K562 (cell line): ENCODE measurements at regions not wholly inside any gene's neighbourhood (a gene's known extent, or its start where the extent isn't known, plus 50 kb on each side); places are given as distances from the start of the nearest gene placed in this dataset.
"Not testable (repeated sequence)": the region's sequence is repeated elsewhere in the genome, so short reads cannot be mapped to it uniquely, and the experiment has no call there.

Experiments used
- ATAC-seq: fragments of 200-7000 bp; cut with Tn5 transposase; 3 replicates; pipeline ENCODE4 v1.9.1; 2020; ENCODE audit warnings: moderate library complexity
- BruUV-seq: library from RNA; stranded (reverse); fragments of 400-500 nt; replicated peaks from 2 replicates; lab custom pipeline; 2021; lab: Mats Ljungman, UMichigan
- CTCF ChIA-PET: fragments of 300-600 bp; formaldehyde crosslinking; extraction: SDS; loops from one replicate; lab custom pipeline; 2021; ENCODE audit warnings: low intra/inter-chr PET ratio; lab: Yijun Ruan, JAX
- POLR2A ChIA-PET: fragments of 300-600, 350-650 bp; sonication (Branson Sonifier 250); formaldehyde crosslinking; extraction: SDS; loops from one replicate; lab custom pipeline; 2021; ENCODE audit warnings: antibody characterized with exemption, inconsistent platforms; lab: Yijun Ruan, JAX
- DNase-seq, 4 experiments: peaks; one replicate each; pipeline versions ENCODE4 v3.0.0 to v3.0.0-alpha.2; 2011 to 2018; ENCODE audit warnings: low spot score in 3 of 4, mixed read lengths in 3 of 4; ENCODE audit errors: extremely low read depth in 1 of 4
- FAIRE-seq: peaks from 2 replicates; lab custom pipeline; 2011; peaks lifted over from hg19 to GRCh38; lab: Jason Lieb, UNC
- H2AFZ ChIP-seq: 2 replicates; pipeline ENCODE4 v1.6.0; 2011; ENCODE audit warnings: low read depth, low read length, control low read depth, inconsistent platforms
- H3K27ac ChIP-seq: fragments of 200-600 bp; 3 replicates; pipeline ENCODE4 v1.8.0; 2011; ENCODE audit warnings: low read depth, mild to moderate bottlenecking, control low read depth, inconsistent platforms, low read length, moderate library complexity, mixed read lengths; ENCODE audit errors: extremely low read depth
- H3K27me3 ChIP-seq, 2 experiments: fragments of 300-600 bp in 1 of 2; 2 replicates in 1 of 2; 3 replicates in 1 of 2; pipeline versions ENCODE4 v1.6.0 to v1.8.0; 2011; ENCODE audit warnings: inconsistent platforms in 2 of 2, low read length in 2 of 2, mild to moderate bottlenecking in 1 of 2, mixed read lengths in 1 of 2, moderate library complexity in 1 of 2; ENCODE audit not compliant: control insufficient read depth in 2 of 2, insufficient read depth in 2 of 2
- H3K36me3 ChIP-seq: fragments of 300-600 bp; 3 replicates; pipeline ENCODE4 v1.8.0; 2011; ENCODE audit warnings: mild to moderate bottlenecking, low read length, inconsistent platforms; ENCODE audit not compliant: control insufficient read depth, insufficient read depth
- H3K4me1 ChIP-seq, 2 experiments: fragments of 200-600 bp in 1 of 2; replicated peaks in 1 of 2; 2 replicates in 1 of 2; 3 replicates in 1 of 2; pipeline versions ENCODE4 v1.5.1 to v1.8.0; 2011; ENCODE audit warnings: inconsistent platforms in 2 of 2, low read length in 2 of 2, mild to moderate bottlenecking in 1 of 2, mixed read lengths in 1 of 2, moderate library complexity in 1 of 2; ENCODE audit not compliant: control insufficient read depth in 2 of 2, insufficient read depth in 2 of 2
- H3K4me2 ChIP-seq: 2 replicates; pipeline ENCODE4 v1.6.1; 2011; ENCODE audit warnings: low read length, control low read depth, inconsistent platforms, mixed read lengths; ENCODE audit not compliant: insufficient read depth
- H3K4me3 ChIP-seq: fragments of 200-600 bp; sonication (generic), shearing (Covaris generic); 2 replicates; pipeline ENCODE4 v1.5.1; 2016; ENCODE audit warnings: control low read depth, inconsistent platforms
- H3K79me2 ChIP-seq: fragments of 200-600 bp; 3 replicates; pipeline ENCODE4 v1.8.0; 2011; ENCODE audit warnings: low read length, inconsistent platforms; ENCODE audit not compliant: control insufficient read depth, insufficient read depth
- H3K9ac ChIP-seq, 2 experiments: 2 replicates each; pipeline versions ENCODE4 v1.6.0 to v1.6.1; 2011; ENCODE audit warnings: low read depth in 2 of 2, low read length in 2 of 2, control low read depth in 1 of 2, inconsistent platforms in 1 of 2, mild to moderate bottlenecking in 1 of 2, mixed read lengths in 1 of 2; ENCODE audit not compliant: insufficient read depth in 1 of 2
- H3K9me1 ChIP-seq: one replicate; pipeline ENCODE4 v1.6.0; 2011; ENCODE audit warnings: inconsistent platforms, mild to moderate bottlenecking, low read length, moderate library complexity; ENCODE audit not compliant: control insufficient read depth, insufficient read depth
- H3K9me3 ChIP-seq: replicated peaks from 2 replicates; pipeline ENCODE4 v1.5.1; 2011; ENCODE audit warnings: low read depth, low read length, inconsistent platforms; ENCODE audit not compliant: control insufficient read depth, insufficient read depth
- H4K20me1 ChIP-seq: replicated peaks from 2 replicates; pipeline ENCODE4 v1.6.1; 2011; ENCODE audit warnings: low read length, inconsistent platforms, mixed read lengths; ENCODE audit not compliant: control insufficient read depth, insufficient read depth
- BRD4 ChIP-seq: fragments of 200-600 bp; sonication (generic); IDR thresholded peaks from 2 replicates; pipeline ENCODE4 v1.6.1; 2017; ENCODE audit warnings: inconsistent platforms
- CCNT2 ChIP-seq: IDR thresholded peaks from 2 replicates; pipeline ENCODE4 v1.6.1; 2011; ENCODE audit warnings: borderline replicate concordance, low read depth, mild to moderate bottlenecking, moderate library complexity, mixed read lengths, low read length; ENCODE audit not compliant: insufficient read length; ENCODE audit errors: extremely low read depth
- CREM ChIP-seq: IDR thresholded peaks from 2 replicates; pipeline ENCODE4 v1.6.1; 2014; ENCODE audit warnings: antibody characterized with exemption, low read depth
- KLF16 ChIP-seq: IDR thresholded peaks from 2 replicates; pipeline ENCODE4 v1.6.1; 2016; ENCODE audit warnings: antibody characterized with exemption
- POLR2B ChIP-seq: fragments of 450-650 bp; IDR thresholded peaks from 2 replicates; pipeline ENCODE4 v1.6.1; 2018; ENCODE audit warnings: low read depth; ENCODE audit not compliant: partially characterized antibody
- SETDB1 ChIP-seq: IDR thresholded peaks from one replicate; pipeline ENCODE4 v1.6.1; 2012; ENCODE audit warnings: low read length, control low read depth, inconsistent platforms
- SLC30A9 ChIP-seq: fragments of 250-450 bp; sonication (Bioruptor Pico); IDR thresholded peaks from 2 replicates; pipeline ENCODE4 v1.8.0; 2022; ENCODE audit warnings: mild to moderate bottlenecking, moderate library complexity
- SP2 ChIP-seq: IDR thresholded peaks from 2 replicates; pipeline ENCODE4 v1.6.1; 2011; ENCODE audit warnings: mild to moderate bottlenecking, low read depth, low read length, moderate library complexity; ENCODE audit not compliant: poor library complexity, severe bottlenecking; ENCODE audit errors: extremely low read depth
- TRIM24 ChIP-seq, 2 experiments: fragments of 450-650 bp; IDR thresholded peaks; 2 replicates each; pipeline ENCODE4 v1.6.1; 2016
- WHSC1 ChIP-seq: IDR thresholded peaks from one replicate; pipeline ENCODE4 v1.6.1; 2012; ENCODE audit warnings: low read length, control low read depth, inconsistent platforms
- ZNF174 ChIP-seq: fragments of 250-450 bp; sonication (Bioruptor Pico); IDR thresholded peaks from 2 replicates; pipeline ENCODE4 v1.4.0; 2020; ENCODE audit warnings: mild to moderate bottlenecking
- ZNF197 ChIP-seq: fragments of 200-800 bp; sonication (Bioruptor generic); IDR thresholded peaks from 2 replicates; pipeline ENCODE4 v1.6.1; 2016; ENCODE audit warnings: low read depth, missing genetic modification characterization, missing compliant biosample characterization
- ZNF24 ChIP-seq: fragments of 450-650 bp; IDR thresholded peaks from 2 replicates; pipeline ENCODE4 v1.6.1; 2016
- ZNF589 ChIP-seq: fragments of 200-800 bp; sonication (Bioruptor generic); IDR thresholded peaks from 2 replicates; pipeline ENCODE4 v1.6.1; 2016; ENCODE audit warnings: low read depth, missing genetic modification characterization, missing compliant biosample characterization
- ZNF707 ChIP-seq: fragments of 250-450 bp; sonication (Bioruptor Pico); conservative IDR thresholded peaks from 2 replicates; pipeline ENCODE4 v1.8.0; 2022; ENCODE audit warnings: inconsistent platforms, mild to moderate bottlenecking, moderate library complexity
- WGBS: fragments of 100-300 bp; shearing (Covaris generic); methylation state at CpG from one replicate; pipeline ENCODE4 v1.1.6; 2016; ENCODE audit warnings: low coverage, mixed read lengths; ENCODE audit not compliant: insufficient coverage; ENCODE audit errors: missing lambda C conversion rate; 5-methylcytosine and 5-hydroxymethylcytosine counted together
- in situ Hi-C: fragments of 300-500 bp; cut with MboI; formaldehyde crosslinking; loops from 4 replicates; pipeline ENCODE4 v1.15.0; 2018; ENCODE audit warnings: inconsistent platforms, mixed read lengths
- intact Hi-C: fragments of 100-400 bp; cut with micrococcal nuclease; formaldehyde crosslinking; loops from 2 replicates; pipeline ENCODE4 v1.14.2; 2022
- TF ChIP-seq, protein P1 (sequence below): fragments of 250-450 bp; sonication (Bioruptor Pico); IDR thresholded peaks from 2 replicates; pipeline ENCODE4 v1.5.1; 2021; ENCODE audit warnings: mild to moderate bottlenecking
- TF ChIP-seq, protein P2 (sequence below): fragments of 250-450 bp; sonication (Bioruptor Pico); IDR thresholded peaks from 2 replicates; pipeline ENCODE4 v1.5.0; 2021

DNA sequence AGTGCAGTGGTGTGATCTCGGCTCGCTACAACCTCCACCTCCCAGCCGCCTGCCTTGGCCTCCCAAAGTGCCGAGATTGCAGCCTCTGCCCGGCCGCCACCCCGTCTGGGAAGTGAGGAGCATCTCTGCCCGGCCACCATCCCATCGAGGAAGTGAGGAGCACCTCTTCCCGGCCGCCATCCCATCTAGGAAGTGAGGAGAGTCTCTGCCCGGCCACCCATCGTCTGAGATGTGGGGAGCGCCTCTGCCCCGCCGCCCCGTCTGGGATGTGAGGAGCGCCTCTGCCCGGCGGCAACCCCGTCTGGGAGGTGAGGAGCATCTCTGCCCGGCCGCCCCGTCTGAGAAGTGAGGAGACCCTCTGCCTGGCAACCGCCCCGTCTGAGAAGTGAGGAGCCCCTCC, 88.5 kb upstream of the DCAF12L1 start:
- intact Hi-C loops, DNase-seq, CTCF ChIA-PET, H3K4me1 ChIP-seq, in situ Hi-C loops, H3K4me2 ChIP-seq, H3K79me2 ChIP-seq, BruUV-seq, H3K9me3 ChIP-seq, ATAC-seq, H3K27me3 ChIP-seq, H3K9ac ChIP-seq, FAIRE-seq, H4K20me1 ChIP-seq, H3K9me1 ChIP-seq, H3K36me3 ChIP-seq, H3K27ac ChIP-seq, H2AFZ ChIP-seq, H3K4me3 ChIP-seq, POLR2A ChIA-PET: not testable (repeated sequence)
- WGBS, result 13% methylated on average over 3 of the region's 26 CpGs

DNA sequence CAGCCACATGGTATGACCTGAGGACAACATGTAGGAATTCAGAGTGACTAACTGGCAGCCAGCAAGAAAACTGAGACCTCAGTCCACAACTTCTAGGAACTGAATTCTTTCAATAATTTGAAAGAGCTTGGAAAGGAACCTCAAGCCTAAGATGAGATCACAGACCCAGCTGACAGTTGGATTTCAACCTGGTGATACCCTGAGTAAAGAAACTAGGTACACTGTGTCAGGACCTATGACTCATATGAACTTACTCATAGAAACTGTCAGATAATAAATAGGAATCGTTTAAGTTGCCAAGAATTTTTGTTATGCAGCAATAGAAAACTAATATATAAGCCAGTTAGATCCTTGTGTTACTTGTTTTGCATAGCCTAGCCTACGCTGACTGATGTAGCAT, 102.4 kb upstream of the DCAF12L1 start:
- in situ Hi-C loops, result no loop called here
- no peak overlapping the region for H2AFZ ChIP-seq
- ChIA-PET CTCF (no interaction called here), POLR2A (no interaction called here)
- H3K27ac ChIP-seq, result no peak overlapping the region
- 0% methylated on average over 2 of the region's 2 CpGs for WGBS
- no peaks in the 10 kb centered on the region for H3K4me1 ChIP-seq
- no TSS peak for BruUV-seq
- H3K79me2 ChIP-seq, result no peaks in the 10 kb centered on the region
- H4K20me1 ChIP-seq, result no peaks in the 10 kb centered on the region
- intact Hi-C loops, result no loop called here
- H3K4me2 ChIP-seq, result no peak overlapping the region
- ATAC-seq, result no peak
- no peak overlapping the region for H3K9ac ChIP-seq
- H3K9me3 ChIP-seq, result no peaks in the 10 kb centered on the region
- H3K9me1 ChIP-seq, result no peaks in the 10 kb centered on the region
- FAIRE-seq, result no peak
- no peaks in the 10 kb centered on the region for H3K36me3 ChIP-seq
- no peaks in the 10 kb centered on the region for H3K27me3 ChIP-seq
- no peak overlapping the region for H3K4me3 ChIP-seq
- no peak for DNase-seq
- TF ChIP-seq TRIM24 (IDR thresholded peaks at IDR 0.05) (no peak), SLC30A9 (CRISPR knock-in tag) (no peak), SETDB1 (no peak), ZNF589 (CRISPR knock-in tag) (no peak), WHSC1 (no peak), SP2 (no peak), POLR2B (no peak), CCNT2 (no peak), ZNF24 (no peak), BRD4 (no peak), ZNF174 (no peak), ZNF197 (CRISPR knock-in tag) (no peak), ZNF707 (CRISPR knock-in tag) (no peak), CREM (no peak), KLF16 (no peak)
- TF ChIP-seq, protein P1, sequence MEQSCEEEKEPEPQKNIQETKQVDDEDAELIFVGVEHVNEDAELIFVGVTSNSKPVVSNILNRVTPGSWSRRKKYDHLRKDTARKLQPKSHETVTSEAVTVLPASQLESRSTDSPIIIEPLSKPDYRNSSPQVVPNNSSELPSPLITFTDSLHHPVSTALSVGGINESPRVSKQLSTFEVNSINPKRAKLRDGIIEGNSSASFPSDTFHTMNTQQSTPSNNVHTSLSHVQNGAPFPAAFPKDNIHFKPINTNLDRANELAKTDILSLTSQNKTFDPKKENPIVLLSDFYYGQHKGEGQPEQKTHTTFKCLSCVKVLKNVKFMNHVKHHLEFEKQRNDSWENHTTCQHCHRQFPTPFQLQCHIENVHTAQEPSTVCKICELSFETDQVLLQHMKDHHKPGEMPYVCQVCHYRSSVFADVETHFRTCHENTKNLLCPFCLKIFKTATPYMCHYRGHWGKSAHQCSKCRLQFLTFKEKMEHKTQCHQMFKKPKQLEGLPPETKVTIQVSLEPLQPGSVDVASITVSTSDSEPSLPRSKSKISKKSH (CRISPR knock-in tag), result no peak
- TF ChIP-seq, protein P2, sequence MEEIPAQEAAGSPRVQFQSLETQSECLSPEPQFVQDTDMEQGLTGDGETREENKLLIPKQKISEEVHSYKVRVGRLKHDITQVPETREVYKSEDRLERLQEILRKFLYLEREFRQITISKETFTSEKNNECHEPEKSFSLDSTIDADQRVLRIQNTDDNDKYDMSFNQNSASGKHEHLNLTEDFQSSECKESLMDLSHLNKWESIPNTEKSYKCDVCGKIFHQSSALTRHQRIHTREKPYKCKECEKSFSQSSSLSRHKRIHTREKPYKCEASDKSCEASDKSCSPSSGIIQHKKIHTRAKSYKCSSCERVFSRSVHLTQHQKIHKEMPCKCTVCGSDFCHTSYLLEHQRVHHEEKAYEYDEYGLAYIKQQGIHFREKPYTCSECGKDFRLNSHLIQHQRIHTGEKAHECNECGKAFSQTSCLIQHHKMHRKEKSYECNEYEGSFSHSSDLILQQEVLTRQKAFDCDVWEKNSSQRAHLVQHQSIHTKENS, result no peak
